Nephron progenitor cell (in vitro differentiated cells): ENCODE measurements at regions not wholly inside any gene's neighbourhood (a gene's known extent, or its start where the extent isn't known, plus 50 kb on each side); places are given as distances from the start of the nearest gene placed in this dataset.

Experiments used
- DNase-seq: peaks from one replicate; pipeline ENCODE4 v3.0.0; 2021
- H3K27ac Mint-ChIP-seq: 2 replicates; pipeline ENCODE4 v1.8.0; 2021; ENCODE audit warnings: mild to moderate bottlenecking, moderate library complexity, mixed read lengths
- H3K27me3 Mint-ChIP-seq: 2 replicates; pipeline ENCODE4 v1.8.0; 2021; ENCODE audit warnings: mild to moderate bottlenecking, low read depth, mixed read lengths; ENCODE audit not compliant: poor library complexity
- H3K36me3 Mint-ChIP-seq: 2 replicates; pipeline ENCODE4 v1.8.0; 2021; ENCODE audit warnings: low read depth, mixed read lengths
- H3K4me1 Mint-ChIP-seq: 2 replicates; pipeline ENCODE4 v1.8.0; 2021; ENCODE audit warnings: mixed read lengths
- H3K4me3 Mint-ChIP-seq: 2 replicates; pipeline ENCODE4 v1.8.0; 2021; ENCODE audit warnings: mild to moderate bottlenecking, moderate library complexity, mixed read lengths
- H3K9me3 Mint-ChIP-seq: 2 replicates; pipeline ENCODE4 v1.8.0; 2021; ENCODE audit warnings: mild to moderate bottlenecking, moderate library complexity, mixed read lengths
- TF ChIP-seq, protein P1 (sequence below): fragments of 200-600 bp; sonication (generic); IDR thresholded peaks from 2 replicates; pipeline ENCODE4 v1.5.0; 2021; ENCODE audit warnings: antibody characterized with exemption

DNA sequence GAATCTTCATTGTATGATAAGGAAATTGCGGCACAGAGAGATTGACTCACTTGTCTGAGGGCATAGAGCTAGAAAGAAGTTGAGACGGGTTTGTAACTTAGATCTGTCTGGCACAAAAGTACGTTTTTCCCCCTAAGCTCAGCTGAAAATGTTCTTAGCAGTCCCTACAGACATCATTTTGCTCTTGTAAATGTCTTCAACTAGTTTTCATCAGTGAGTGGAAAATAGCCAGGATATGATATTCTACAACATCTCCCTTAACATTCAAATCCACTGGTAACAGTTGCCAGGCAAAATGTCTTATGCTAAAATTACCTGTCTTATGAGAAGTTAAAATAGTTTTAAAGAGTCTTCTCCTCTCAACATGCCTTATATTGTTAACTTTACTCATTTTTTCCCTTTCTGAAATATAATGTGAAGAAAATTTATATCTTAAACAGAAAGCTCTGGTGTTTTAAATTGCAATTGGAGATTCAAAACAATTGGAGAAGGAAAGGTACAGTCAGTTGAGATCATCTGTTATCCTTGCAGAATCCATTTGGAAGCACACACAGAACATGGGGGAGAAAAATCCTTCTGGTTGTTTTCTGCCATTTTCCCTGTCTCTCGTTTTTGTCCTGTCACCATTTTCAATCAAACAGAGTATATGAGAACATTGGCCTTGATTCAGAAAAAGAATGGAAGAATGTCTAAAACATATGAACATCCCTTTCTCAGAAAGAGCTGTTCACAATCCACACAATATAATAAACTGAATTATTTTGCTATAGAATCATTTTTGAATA, 255.0 kb downstream of the TRIB2 start:
- TF ChIP-seq, protein P1, sequence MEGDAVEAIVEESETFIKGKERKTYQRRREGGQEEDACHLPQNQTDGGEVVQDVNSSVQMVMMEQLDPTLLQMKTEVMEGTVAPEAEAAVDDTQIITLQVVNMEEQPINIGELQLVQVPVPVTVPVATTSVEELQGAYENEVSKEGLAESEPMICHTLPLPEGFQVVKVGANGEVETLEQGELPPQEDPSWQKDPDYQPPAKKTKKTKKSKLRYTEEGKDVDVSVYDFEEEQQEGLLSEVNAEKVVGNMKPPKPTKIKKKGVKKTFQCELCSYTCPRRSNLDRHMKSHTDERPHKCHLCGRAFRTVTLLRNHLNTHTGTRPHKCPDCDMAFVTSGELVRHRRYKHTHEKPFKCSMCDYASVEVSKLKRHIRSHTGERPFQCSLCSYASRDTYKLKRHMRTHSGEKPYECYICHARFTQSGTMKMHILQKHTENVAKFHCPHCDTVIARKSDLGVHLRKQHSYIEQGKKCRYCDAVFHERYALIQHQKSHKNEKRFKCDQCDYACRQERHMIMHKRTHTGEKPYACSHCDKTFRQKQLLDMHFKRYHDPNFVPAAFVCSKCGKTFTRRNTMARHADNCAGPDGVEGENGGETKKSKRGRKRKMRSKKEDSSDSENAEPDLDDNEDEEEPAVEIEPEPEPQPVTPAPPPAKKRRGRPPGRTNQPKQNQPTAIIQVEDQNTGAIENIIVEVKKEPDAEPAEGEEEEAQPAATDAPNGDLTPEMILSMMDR: no peak
- DNase-seq: no peak
- Mint-ChIP-seq H3K36me3 (no peaks in the 10 kb centered on the region), H3K27ac (no peak overlapping the region), H3K9me3 (peaks cover 21% of the 10 kb centered on the region), H3K4me1 (no peaks in the 10 kb centered on the region), H3K27me3 (no peaks in the 10 kb centered on the region), H3K4me3 (no peak overlapping the region)

DNA sequence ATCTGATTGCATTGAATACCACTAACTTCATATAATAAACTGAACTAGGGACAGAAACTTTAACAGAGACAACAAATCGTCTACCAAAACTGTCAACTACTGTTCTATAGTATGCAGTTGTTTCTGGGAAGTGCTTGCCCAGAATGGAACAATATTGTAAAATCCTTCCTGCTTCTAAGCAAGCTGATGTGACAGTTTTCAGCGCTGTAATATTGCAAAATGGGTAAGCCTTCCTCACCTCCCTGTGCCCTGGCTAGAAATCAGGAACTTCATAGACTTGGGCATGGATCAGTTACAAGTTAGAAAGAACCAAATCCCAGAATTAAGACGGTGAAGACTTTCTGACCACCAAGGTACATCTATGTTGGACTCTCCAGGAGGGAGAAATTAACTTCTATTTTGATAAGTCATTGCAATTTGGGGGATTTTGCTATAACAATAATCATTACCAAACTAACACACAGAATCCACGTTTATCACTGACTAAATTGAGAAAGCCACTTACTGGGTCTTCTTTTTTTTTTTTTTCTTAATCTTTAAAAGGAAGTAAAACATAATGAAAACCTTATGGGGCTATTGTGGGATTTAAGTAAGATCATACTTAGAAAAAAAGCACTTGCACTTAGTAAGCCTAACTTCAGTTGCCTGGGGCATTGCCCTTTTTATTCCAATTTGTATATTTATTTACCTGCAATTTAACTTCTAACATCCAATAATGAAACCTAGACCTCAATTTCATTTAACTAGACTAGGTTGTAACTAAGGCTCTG, 261.5 kb downstream of the TRIB2 start:
- H3K4me3 Mint-ChIP-seq: no peak overlapping the region
- DNase-seq: no peak
- no peaks in the 10 kb centered on the region for H3K27me3 Mint-ChIP-seq
- H3K36me3 Mint-ChIP-seq: no peaks in the 10 kb centered on the region
- H3K4me1 Mint-ChIP-seq: peaks cover 3% of the 10 kb centered on the region
- H3K27ac Mint-ChIP-seq: no peak overlapping the region
- peaks cover 4% of the 10 kb centered on the region for H3K9me3 Mint-ChIP-seq
- TF ChIP-seq, protein P1: no peak

DNA sequence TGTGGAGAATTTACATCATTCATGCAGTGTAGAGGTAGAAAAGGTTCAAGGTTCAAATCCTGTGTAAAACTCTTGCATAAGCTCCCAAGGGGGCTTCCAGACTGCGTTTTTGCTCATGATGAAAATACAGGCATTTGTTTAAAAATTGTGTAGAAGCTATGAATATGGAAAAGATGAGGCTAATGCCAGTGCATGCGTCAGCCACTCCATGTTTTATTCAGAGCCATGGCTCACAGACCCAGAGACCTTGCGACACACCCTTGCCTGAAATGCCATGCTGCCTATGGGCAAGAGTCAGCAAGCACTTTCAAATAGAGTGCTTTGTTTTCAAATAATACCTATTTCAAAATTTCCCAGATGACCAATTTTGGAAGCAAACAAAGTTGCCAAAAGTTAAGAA, 262.3 kb downstream of the TRIB2 start:
- no peaks in the 10 kb centered on the region for H3K27me3 Mint-ChIP-seq
- H3K4me3 Mint-ChIP-seq: no peak overlapping the region
- H3K9me3 Mint-ChIP-seq: peaks cover under 1% of the 10 kb centered on the region
- DNase-seq: no peak
- no peak overlapping the region for H3K27ac Mint-ChIP-seq
- peaks cover 9% of the 10 kb centered on the region for H3K4me1 Mint-ChIP-seq
- TF ChIP-seq, protein P1: no peak
- H3K36me3 Mint-ChIP-seq: no peaks in the 10 kb centered on the region

DNA sequence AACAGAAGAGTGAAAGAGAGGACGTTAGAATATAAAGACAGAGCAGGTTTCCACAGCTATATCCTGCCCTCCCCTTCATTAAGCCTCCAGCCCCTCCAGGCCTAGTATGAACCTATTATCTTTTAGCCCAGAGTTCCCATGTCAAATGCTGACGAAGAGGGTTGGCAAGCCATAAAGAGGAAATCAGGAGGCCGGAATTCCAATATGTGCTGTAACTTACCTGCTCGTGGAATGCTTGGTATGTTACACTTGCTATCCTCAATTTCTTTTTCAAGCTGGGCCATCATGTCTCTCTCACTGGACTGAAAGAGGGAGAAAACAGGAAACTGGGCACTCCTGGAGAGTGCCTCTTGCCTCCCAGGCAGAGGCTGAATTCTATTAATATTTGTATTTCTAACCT, 264.1 kb downstream of the TRIB2 start:
- Mint-ChIP-seq H3K27ac (no peak overlapping the region), H3K9me3 (no peaks in the 10 kb centered on the region), H3K27me3 (no peaks in the 10 kb centered on the region), H3K36me3 (no peaks in the 10 kb centered on the region), H3K4me1 (peaks cover 9% of the 10 kb centered on the region), H3K4me3 (no peak overlapping the region)
- TF ChIP-seq, protein P1: no peak
- DNase-seq: no peak

DNA sequence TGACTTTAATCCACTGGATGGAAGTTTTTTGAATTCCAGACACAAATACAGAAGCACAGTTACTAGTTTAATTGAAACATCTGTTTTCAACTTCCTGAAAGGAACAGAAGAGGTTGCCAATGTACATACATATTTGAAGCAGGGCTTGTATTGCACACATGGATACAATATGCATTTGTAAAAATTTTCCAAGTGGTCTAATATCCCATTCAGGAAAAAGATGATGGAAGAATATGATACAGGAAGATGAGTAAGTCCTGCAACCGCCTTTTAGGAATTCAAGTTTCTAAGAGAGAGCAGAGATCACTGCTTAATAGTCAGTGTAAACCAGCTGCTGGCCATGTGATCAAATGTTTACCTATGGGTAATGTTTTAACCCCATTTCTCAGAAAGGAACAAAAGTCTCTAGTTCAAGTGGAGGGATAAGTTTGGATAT, 265.4 kb downstream of the TRIB2 start:
- Mint-ChIP-seq H3K27me3 (no peaks in the 10 kb centered on the region), H3K4me1 (peaks cover 9% of the 10 kb centered on the region), H3K4me3 (no peak overlapping the region), H3K36me3 (no peaks in the 10 kb centered on the region), H3K27ac (no peak overlapping the region), H3K9me3 (no peaks in the 10 kb centered on the region)
- TF ChIP-seq, protein P1: no peak
- no peak for DNase-seq
